NCI-H146 (cell line): ENCODE measurements at regions not wholly inside any gene's neighbourhood (a gene's known extent, or its start where the extent isn't known, plus 50 kb on each side); places are given as distances from the start of the nearest gene placed in this dataset.
"Not testable (repeated sequence)": the region's sequence is repeated elsewhere in the genome, so short reads cannot be mapped to it uniquely, and the experiment has no call there.

Experiments
- DNase-seq: peaks from one replicate; lab custom pipeline; 2025; lab: John Stamatoyannopoulos, UW

DNA sequence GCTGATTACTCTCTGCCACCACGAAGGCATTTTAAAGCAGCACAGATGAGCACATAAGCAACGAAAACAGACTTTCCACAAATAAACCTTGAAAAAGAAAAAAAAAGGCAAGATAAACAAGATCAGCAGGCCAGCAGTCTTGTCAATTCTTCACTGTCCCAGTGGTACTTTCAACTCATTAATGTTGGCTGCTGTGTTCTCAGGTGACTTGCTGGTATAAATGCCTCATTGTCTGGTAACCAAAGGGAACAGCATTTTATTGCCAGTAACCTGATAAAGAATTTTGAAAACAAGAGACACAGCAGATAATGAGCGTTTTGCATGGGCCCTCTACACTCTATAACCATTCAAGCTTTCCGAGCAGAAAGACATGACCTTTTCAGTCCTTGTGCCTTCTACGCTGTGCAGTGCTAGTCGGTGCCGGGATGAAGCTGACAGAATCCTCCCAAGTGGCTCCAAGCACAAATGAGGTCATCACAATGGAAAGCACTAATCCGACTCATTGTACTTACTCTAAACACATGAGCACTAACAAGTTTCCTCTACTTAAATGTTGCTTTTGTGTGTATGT is 242.9 kb upstream of the FRG1 start:
- DNase-seq = not testable (repeated sequence)

GRCh38 chr4:189703000-189703399 is 237.7 kb upstream of the FRG1 start:
- not testable (repeated sequence) for DNase-seq

DNA sequence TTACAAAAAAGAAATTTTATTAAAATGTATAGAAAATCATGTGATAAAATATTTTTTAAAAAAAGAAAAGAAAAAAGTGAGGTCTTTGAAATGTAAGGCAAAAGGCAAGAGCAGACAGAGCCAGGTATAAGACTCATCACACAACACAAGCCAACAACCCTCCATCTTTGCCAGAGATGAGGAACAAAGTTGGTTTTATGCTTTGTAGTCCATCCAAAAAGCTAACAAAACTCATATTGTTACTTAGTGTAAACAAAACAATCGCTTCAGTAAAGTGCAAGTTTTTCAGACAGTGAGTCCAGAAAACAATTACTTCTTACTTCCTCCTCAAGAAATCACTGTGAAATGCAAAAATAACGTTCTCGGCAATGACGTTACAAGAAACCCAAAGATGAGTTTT is 233.9 kb upstream of the FRG1 start:
- not testable (repeated sequence) for DNase-seq

- DNase-seq = not testable (repeated sequence)
These were observed 233.4 kb upstream of the FRG1 start for GRCh38 chr4:189707227-189707626.

DNA sequence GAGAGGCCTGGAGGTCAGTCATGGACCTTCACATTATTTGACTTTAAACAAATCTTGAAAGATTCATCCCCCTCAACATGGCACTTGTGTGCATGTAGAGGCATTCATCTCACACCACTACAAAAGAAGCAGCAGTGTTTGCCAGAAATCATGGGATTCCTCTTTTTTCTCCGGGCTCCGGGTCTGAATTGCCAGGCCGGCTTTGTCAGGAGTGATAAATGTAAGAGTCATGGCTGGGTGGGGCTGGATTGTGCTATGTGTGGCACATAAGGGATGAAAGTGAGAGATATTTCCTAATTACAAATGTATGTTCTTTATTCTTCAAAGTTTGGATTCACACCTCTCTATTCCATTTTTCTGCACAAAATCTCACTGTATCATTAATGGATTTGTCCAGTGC is 228.7 kb upstream of the FRG1 start:
- not testable (repeated sequence) for DNase-seq

DNA sequence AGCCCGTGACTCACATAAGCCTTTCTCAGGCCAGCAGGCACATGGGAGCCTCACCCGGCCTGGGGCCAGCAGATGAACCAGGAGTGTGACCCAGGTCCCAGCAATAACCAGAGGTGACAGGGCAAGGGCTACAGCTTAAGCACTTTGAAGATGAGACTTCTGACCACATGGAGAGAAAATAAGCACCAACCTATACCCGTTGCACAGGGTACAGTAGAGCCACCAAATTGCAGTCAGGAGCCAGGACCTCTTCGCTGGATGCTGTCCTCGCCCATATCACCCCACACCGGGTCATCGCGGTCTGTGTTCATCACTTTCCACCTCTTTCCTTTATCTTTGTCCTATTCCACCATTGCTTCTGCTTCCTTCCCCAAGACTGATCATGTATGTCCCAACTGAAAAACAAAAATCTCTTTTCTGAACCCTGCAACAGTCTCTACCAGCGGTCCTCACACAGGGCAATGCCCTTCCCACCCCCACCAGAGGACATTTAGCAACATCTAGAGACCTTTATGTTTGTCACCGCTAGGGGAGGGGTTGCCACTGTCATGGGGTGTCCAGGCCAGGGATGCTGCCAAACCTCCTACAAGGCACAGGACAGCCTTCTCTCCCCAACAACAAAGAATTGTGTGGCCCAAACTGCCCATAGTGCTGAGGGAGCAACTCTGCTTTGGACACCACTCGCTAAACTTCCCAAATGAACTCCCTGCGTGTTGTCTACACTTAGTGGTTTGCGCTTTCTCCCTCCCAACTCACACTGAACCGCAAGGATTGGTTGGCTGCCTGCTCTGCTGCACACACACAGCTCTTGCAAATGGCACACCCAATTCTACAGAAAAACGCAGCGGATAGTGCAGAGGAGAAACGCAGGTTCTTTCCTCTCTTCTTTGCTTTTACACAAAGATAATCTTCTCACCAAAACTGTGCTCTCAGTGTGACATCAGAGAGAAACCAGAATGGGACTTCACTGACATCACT is 219.4 kb upstream of the FRG1 start:
- not testable (repeated sequence) for DNase-seq

- DNase-seq = not testable (repeated sequence)
These were observed 218.2 kb upstream of the FRG1 start for GRCh38 chr4:189722324-189723003.

DNA sequence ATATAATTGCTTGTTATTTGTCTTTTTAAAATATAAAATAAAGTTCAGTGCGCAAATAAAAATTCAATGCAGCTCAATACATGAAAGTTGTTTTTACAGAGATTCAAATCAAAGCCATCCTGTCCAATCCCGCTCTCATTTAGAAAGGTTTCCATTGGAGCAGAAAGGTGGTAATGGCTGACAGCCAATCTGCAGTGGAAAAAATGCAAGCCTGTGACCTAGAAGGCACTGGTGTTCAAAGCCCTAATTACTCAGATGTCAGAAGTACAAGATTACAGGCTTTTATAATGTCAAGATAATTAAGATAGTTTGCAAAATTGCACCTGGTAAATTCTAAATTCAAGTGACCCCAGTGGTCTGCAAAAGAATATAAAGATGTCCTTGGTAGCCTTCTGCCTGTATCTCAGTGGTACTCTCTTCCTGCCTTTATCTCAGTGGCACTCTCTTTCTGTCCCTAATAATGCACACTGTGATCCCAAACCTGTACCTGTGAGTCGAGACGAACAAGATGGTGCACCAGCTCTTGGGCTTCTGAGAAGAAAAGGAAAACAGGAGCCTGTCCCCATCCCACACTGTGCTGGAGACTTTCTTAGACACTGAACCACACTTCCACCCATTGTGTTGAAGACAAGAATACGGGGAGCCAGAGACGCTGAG is 212.6 kb upstream of the FRG1 start:
- DNase-seq = not testable (repeated sequence)

GRCh38 chr4:189731989-189732388 is 208.7 kb upstream of the FRG1 start:
- DNase-seq = not testable (repeated sequence)

DNA sequence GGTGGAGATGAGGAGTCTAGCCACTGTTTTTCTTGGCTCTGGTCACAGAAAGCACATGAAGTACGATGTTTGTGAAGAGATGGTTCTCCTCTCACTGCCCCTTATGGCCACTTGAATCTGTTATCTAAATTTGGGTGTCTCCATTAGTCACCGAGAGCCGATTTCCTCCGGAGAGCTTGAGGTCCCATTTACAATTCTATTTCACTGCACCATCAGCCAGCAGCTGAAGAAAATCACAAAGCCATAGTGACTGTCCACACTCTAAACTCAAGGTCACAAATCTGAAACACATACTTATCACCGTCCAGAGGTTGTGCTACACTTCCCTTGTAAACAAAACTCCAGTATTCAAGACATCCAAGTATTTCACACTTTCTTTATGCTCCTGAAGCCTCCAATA is 207.2 kb upstream of the FRG1 start:
- DNase-seq = not testable (repeated sequence)

- not testable (repeated sequence) for DNase-seq
These were observed 205.9 kb upstream of the FRG1 start for GRCh38 chr4:189734648-189735267.

GRCh38 chr4:189736656-189737055 is 204.0 kb upstream of the FRG1 start:
- not testable (repeated sequence) for DNase-seq

- DNase-seq = not testable (repeated sequence)
These were observed 200.6 kb upstream of the FRG1 start for GRCh38 chr4:189740118-189740517.

DNA sequence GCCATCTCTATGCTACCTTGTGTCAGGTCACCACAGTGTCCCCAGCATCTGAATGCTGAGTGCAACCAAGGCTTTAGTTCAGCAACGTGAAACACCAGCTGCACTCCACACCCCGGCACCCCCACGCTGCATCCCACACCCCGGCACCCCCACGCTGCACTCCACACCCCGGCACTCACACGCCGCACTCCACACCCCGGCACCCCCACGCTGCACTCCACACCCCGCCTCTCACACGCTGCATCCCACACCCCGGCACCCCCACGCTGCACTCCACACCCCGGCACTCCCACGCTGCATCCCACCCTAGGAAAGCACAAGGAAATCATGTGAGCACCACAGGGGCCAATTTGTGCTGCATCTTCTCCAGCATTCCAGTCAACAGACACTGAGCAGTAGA is 199.8 kb upstream of the FRG1 start:
- DNase-seq = no peak

DNA sequence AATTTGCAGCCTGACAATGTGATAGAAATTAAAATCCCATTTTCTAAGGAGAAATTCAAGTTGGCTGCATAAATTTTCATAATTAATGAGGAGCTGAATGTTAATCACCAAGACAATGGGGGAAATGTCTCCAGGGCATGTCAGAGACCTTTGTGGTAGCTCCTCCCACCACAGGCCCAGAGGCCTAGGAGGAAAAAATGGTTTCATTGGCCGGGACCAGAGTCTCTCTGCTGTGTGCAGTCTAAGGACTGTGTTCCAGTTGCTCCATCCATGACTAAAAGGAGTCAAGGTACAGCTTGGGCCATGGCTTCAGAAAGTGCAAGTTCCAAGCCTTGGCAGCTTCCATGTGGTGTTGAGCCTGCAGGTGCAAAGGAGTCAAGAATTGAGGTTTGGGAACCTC is 187.6 kb upstream of the FRG1 start:
- not testable (repeated sequence) for DNase-seq

- DNase-seq = no peak
These were observed 177.1 kb upstream of the FRG1 start for GRCh38 chr4:189763583-189763982.

GRCh38 chr4:189765301-189765700 is 175.4 kb upstream of the FRG1 start:
- DNase-seq = no peak

GRCh38 chr4:189765736-189766135 is 174.9 kb upstream of the FRG1 start:
- no peak for DNase-seq

- DNase-seq = no peak
These were observed 172.7 kb upstream of the FRG1 start for GRCh38 chr4:189767941-189768340.

DNA sequence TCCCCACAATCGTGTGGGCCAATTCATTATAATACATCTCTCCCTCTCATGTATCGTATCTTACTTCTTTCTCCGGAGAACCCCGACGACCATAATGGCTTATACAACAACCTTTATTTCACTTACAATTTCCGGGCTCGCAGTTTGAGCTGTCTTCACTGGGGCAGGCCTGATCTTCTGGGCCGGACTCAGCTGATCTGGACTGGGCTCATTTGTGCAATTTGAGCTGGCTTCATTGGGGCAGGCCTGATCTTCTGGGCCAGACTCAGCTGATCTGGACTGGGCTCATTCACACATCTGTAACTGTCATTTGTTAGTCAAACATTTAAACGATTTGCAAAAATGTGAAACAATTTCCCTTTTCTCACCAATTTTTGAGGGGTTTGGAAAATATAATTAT is 171.5 kb upstream of the FRG1 start:
- no peak for DNase-seq

DNA sequence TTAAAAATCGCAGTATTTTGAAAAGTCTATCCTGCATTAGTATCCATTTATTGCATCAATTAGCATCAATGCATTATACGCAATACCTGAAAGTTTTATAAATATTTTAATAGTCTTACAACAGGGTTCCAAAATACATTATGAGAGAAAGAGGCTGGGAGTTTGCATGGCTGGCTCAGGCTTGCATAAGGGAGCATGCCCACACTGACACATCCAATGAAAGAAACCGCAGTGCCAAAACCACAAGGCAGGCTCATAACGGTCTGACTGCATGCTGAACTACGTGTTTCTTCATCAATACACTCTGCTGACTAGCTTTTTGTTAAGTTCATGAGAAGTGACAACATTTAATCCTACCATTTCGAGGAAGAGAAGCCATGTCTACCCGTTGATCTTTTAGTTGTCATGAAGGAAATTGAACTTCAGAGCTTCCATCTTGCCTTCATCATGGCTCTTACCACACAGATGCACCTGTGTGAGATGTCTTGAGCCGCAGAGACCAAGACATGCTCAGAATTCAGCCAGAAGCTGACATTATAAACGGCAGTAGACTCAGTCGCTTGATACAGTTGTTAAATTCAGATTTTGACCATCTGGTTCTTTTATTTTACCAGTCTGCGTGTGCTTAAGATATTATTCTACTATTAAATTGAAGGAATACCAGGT is 168.8 kb upstream of the FRG1 start:
- DNase-seq = no peak
